H1 (cell line): ENCODE measurements at regions not wholly inside any gene's neighbourhood (a gene's known extent, or its start where the extent isn't known, plus 50 kb on each side); places are given as distances from the start of the nearest gene placed in this dataset.

Experiments
- CTCF ChIA-PET: fragments of 300-600 bp; sonication (Branson Sonifier 250); formaldehyde crosslinking; loops from one replicate; lab custom pipeline; 2021; ENCODE audit not compliant: partially characterized antibody; lab: Charles Lee
- POLR2A ChIA-PET: fragments of 300-600 bp; sonication (Branson Sonifier 250); formaldehyde crosslinking; loops from one replicate; lab custom pipeline; 2021; ENCODE audit warnings: inconsistent platforms; ENCODE audit not compliant: partially characterized antibody; lab: Charles Lee
- DNase-seq, 2 experiments: peaks; one replicate each; pipeline versions ENCODE4 v3.0.0 to v3.0.0-alpha.2; 2010 to 2022; ENCODE audit warnings: low spot score in 2 of 2, low read depth in 1 of 2, mixed read lengths in 1 of 2
- FAIRE-seq: peaks from 2 replicates; lab custom pipeline; 2011; peaks lifted over from hg19 to GRCh38; lab: Jason Lieb, UNC
- H2AFZ ChIP-seq: 2 replicates; pipeline ENCODE4 v1.8.1; 2012; ENCODE audit warnings: low read length, inconsistent platforms
- H2AK5ac ChIP-seq: 2 replicates; pipeline ENCODE4 v1.6.1; 2013; ENCODE audit warnings: low read depth, low read length
- H2BK120ac ChIP-seq: replicated peaks from 2 replicates; pipeline ENCODE3; 2013; ENCODE audit warnings: low read depth, low read length, inconsistent platforms
- H2BK12ac ChIP-seq: 2 replicates; pipeline ENCODE4 v1.6.1; 2013; ENCODE audit warnings: low read depth, low read length
- H2BK15ac ChIP-seq: 2 replicates; pipeline ENCODE4 v1.6.1; 2013; ENCODE audit warnings: low read length
- H2BK20ac ChIP-seq: 2 replicates; pipeline ENCODE4 v1.6.1; 2013; ENCODE audit warnings: low read length
- H2BK5ac ChIP-seq: 2 replicates; pipeline ENCODE4 v1.6.1; 2013; ENCODE audit warnings: low read depth, low read length
- H3K14ac ChIP-seq: 2 replicates; pipeline ENCODE4 v1.6.1; 2013; ENCODE audit warnings: inconsistent platforms; ENCODE audit not compliant: insufficient read length
- H3K18ac ChIP-seq: 2 replicates; pipeline ENCODE4 v1.6.1; 2013; ENCODE audit warnings: low read length; ENCODE audit errors: extremely low read depth
- H3K23ac ChIP-seq: 2 replicates; pipeline ENCODE4 v1.6.1; 2013; ENCODE audit warnings: inconsistent platforms; ENCODE audit not compliant: insufficient read length
- H3K23me2 ChIP-seq: 2 replicates; pipeline ENCODE4 v1.6.1; 2013; ENCODE audit warnings: low read depth, low read length
- H3K27ac ChIP-seq: 2 replicates; pipeline ENCODE4 v1.6.1; 2011; ENCODE audit warnings: low read depth, low read length, inconsistent platforms
- H3K27me3 ChIP-seq, 4 experiments: replicated peaks in 1 of 4; 1 replicate in 1 of 4; 2 replicates in 3 of 4; pipeline versions ENCODE4 v1.6.1 to v1.8.1; 2011 to 2013; ENCODE audit warnings: low read length in 3 of 4, mild to moderate bottlenecking in 3 of 4, inconsistent platforms in 2 of 4, mixed read lengths in 2 of 4, moderate library complexity in 1 of 4; ENCODE audit not compliant: control insufficient read depth in 3 of 4, insufficient read depth in 3 of 4; ENCODE audit errors: extremely low read depth in 1 of 4
- H3K36me3 ChIP-seq, 4 experiments: 2 replicates each; pipeline versions ENCODE4 v1.6.1 to v1.8.1; 2011 to 2013; ENCODE audit warnings: mild to moderate bottlenecking in 4 of 4, low read length in 3 of 4, moderate library complexity in 2 of 4, control low read depth in 1 of 4, inconsistent platforms in 1 of 4; ENCODE audit not compliant: insufficient read depth in 4 of 4, control insufficient read depth in 2 of 4
- H3K4ac ChIP-seq: replicated peaks from 2 replicates; pipeline ENCODE3; 2013; ENCODE audit warnings: low read length, low read depth, mixed read lengths, inconsistent platforms; ENCODE audit not compliant: insufficient read length
- H3K4me1 ChIP-seq, 4 experiments: replicated peaks in 1 of 4; 1 replicate in 1 of 4; 2 replicates in 3 of 4; pipeline versions ENCODE4 v1.6.1 to v1.8.1; 2011 to 2013; ENCODE audit warnings: low read length in 3 of 4, inconsistent platforms in 2 of 4, mixed read lengths in 1 of 4; ENCODE audit not compliant: insufficient read depth in 4 of 4, control insufficient read depth in 3 of 4
- H3K4me2 ChIP-seq, 2 experiments: 2 replicates each; pipeline versions ENCODE4 v1.6.1 to v1.8.1; 2011 to 2013; ENCODE audit warnings: low read depth in 2 of 2, low read length in 2 of 2, control low read depth in 1 of 2, inconsistent platforms in 1 of 2, mild to moderate bottlenecking in 1 of 2; ENCODE audit not compliant: insufficient read depth in 1 of 2
- H3K4me3 ChIP-seq, 4 experiments: fragments of 200-600, 300-600 bp in 1 of 4; sonication (generic), shearing (Covaris generic), sonication (Bioruptor Twin) in 1 of 4; 2 replicates each; pipeline versions ENCODE4 v1.5.1 to v1.8.1; 2011 to 2016; ENCODE audit warnings: low read length in 4 of 4, low read depth in 3 of 4, control low read depth in 2 of 4, inconsistent platforms in 2 of 4, mild to moderate bottlenecking in 2 of 4, mixed read lengths in 1 of 4, moderate library complexity in 1 of 4; ENCODE audit not compliant: insufficient read depth in 2 of 4; ENCODE audit errors: extremely low read depth in 1 of 4
- H3K56ac ChIP-seq: replicated peaks from 2 replicates; pipeline ENCODE3; 2013; ENCODE audit warnings: low read depth, mild to moderate bottlenecking, mixed read lengths, low read length, inconsistent platforms; ENCODE audit not compliant: insufficient read length
- H3K79me1 ChIP-seq: 2 replicates; pipeline ENCODE4 v1.6.1; 2013; ENCODE audit warnings: low read depth, low read length, control low read depth
- H3K79me2 ChIP-seq, 2 experiments: 2 replicates each; pipeline versions ENCODE4 v1.6.1 to v1.8.1; 2012 to 2013; ENCODE audit warnings: low read length in 2 of 2, mild to moderate bottlenecking in 2 of 2, inconsistent platforms in 1 of 2; ENCODE audit not compliant: insufficient read depth in 2 of 2, control insufficient read depth in 1 of 2
- H3K9ac ChIP-seq, 4 experiments: replicated peaks in 1 of 4; 1 replicate in 1 of 4; 2 replicates in 3 of 4; pipeline versions ENCODE4 v1.6.1 to v1.8.1; 2011 to 2013; ENCODE audit warnings: low read depth in 3 of 4, low read length in 3 of 4, control low read depth in 2 of 4, mild to moderate bottlenecking in 2 of 4, moderate library complexity in 2 of 4, inconsistent platforms in 1 of 4; ENCODE audit errors: extremely low read depth in 1 of 4
- H3K9me3 ChIP-seq, 2 experiments: 2 replicates each; pipeline versions ENCODE4 v1.6.1 to v1.8.1; 2012 to 2013; ENCODE audit warnings: mild to moderate bottlenecking in 2 of 2, moderate library complexity in 2 of 2, control low read depth in 1 of 2, inconsistent platforms in 1 of 2, low read depth in 1 of 2, low read length in 1 of 2, mixed read lengths in 1 of 2; ENCODE audit not compliant: insufficient read depth in 2 of 2
- H4K20me1 ChIP-seq, 2 experiments: replicated peaks in 1 of 2; 2 replicates each; pipeline versions ENCODE3 to v1.8.1; 2011 to 2013; ENCODE audit warnings: inconsistent platforms in 2 of 2, low read length in 2 of 2, mild to moderate bottlenecking in 1 of 2; ENCODE audit not compliant: insufficient read depth in 2 of 2, control insufficient read depth in 1 of 2
- H4K5ac ChIP-seq: 2 replicates; pipeline ENCODE4 v1.6.1; 2013; ENCODE audit warnings: low read length, low read depth, mixed read lengths, inconsistent platforms; ENCODE audit not compliant: insufficient read length
- H4K8ac ChIP-seq: 2 replicates; pipeline ENCODE4 v1.8.0; 2013; ENCODE audit warnings: mild to moderate bottlenecking, moderate library complexity, low read length, inconsistent platforms; ENCODE audit not compliant: insufficient read depth; ENCODE audit errors: extremely low read depth
- H4K91ac ChIP-seq: replicated peaks from 2 replicates; pipeline ENCODE3; 2013; ENCODE audit warnings: low read length, mixed read lengths, inconsistent platforms; ENCODE audit not compliant: insufficient read length
- BRCA1 ChIP-seq: IDR thresholded peaks from 2 replicates; pipeline ENCODE4 v1.6.1; 2012; ENCODE audit warnings: low read depth, low read length, improper control_type of control experiment
- HDAC2 ChIP-seq, 2 experiments: fragments of 300-600 bp in 1 of 2; sonication (generic) in 1 of 2; IDR thresholded peaks; 2 replicates each; pipeline ENCODE4 v1.6.1; 2011 to 2012; ENCODE audit warnings: low read depth in 2 of 2, low read length in 2 of 2, mild to moderate bottlenecking in 2 of 2, moderate library complexity in 2 of 2, borderline replicate concordance in 1 of 2, inconsistent platforms in 1 of 2
- JUND ChIP-seq: IDR thresholded peaks from 2 replicates; pipeline ENCODE4 v1.6.1; 2011; ENCODE audit warnings: mild to moderate bottlenecking, improper control_type of control experiment, low read length
- WGBS, 2 experiments: shearing (Covaris generic) in 1 of 2; methylation state at CpG; one replicate each; pipeline versions ENCODE4 v1.1.6 to v1.1.7; 2013 to 2015; ENCODE audit warnings: low lambda C conversion rate in 2 of 2, mixed read lengths in 2 of 2, inconsistent platforms in 1 of 2, low coverage in 1 of 2, missing lambda C conversion rate in 1 of 2; ENCODE audit not compliant: insufficient replicate concordance in 2 of 2, insufficient coverage in 1 of 2, insufficient read length in 1 of 2; ENCODE audit errors: extremely low coverage in 1 of 2, missing lambda C conversion rate in 1 of 2; 5-methylcytosine and 5-hydroxymethylcytosine counted together

GRCh38 chr12:5262450-5262849 is 169.5 kb upstream of the NTF3 start:
- POLR2A ChIA-PET = no interaction called here
- CTCF ChIA-PET = interaction anchor here (0.6 to 0.8 kb wide), 2 partner anchors 13 to 160 kb away, joined by 3 read pairs; no protein-coding TSS in a partner anchor
- DNase-seq = no peak

More at GRCh38 chr12:5262450-5262849, 169.5 kb upstream of the NTF3 start:
- Histone ChIP-seq H3K9ac (no peak overlapping the region), H4K20me1 (no peaks in the 10 kb centered on the region), H3K27me3 (no peaks in the 10 kb centered on the region), H3K9me3 (no peaks in the 10 kb centered on the region), H3K23ac (no peak overlapping the region), H3K4ac (no peak overlapping the region), H3K23me2 (no peaks in the 10 kb centered on the region), H3K79me1 (no peaks in the 10 kb centered on the region), H3K36me3 (no peaks in the 10 kb centered on the region), H3K4me3 (no peak overlapping the region), H2BK5ac (no peak overlapping the region), H2BK120ac (no peak overlapping the region), H2BK15ac (no peak overlapping the region), H3K4me1 (peaks cover 3 to 10% (median 8%) of the 10 kb centered on the region in 4 experiments), H3K18ac (no peak overlapping the region), H4K91ac (no peak overlapping the region), H3K79me2 (no peaks in the 10 kb centered on the region), H2BK20ac (no peak overlapping the region), H3K27ac (no peak overlapping the region), H3K56ac (no peak overlapping the region), H3K14ac (no peak overlapping the region), H2AFZ (no peak overlapping the region), H3K4me2 (no peak overlapping the region), H2BK12ac (no peak overlapping the region), H4K5ac (no peak overlapping the region), H4K8ac (no peak overlapping the region), H2AK5ac (no peak overlapping the region)
- TF ChIP-seq BRCA1 = no peak
- no peak for TF ChIP-seq HDAC2 (IDR thresholded peaks at IDR 0.05; ENCODE audit: borderline replicate concordance in 1 of 2, low read depth in 2 of 2, low read length in 2 of 2)
- TF ChIP-seq JUND = no peak
- WGBS, 2 experiments = 95% methylated on average over 1 of the region's 1 CpG; no CpG with 5 or more reads in 1 of the 2 experiments
- no peak for FAIRE-seq
